VCaP (cell line): ENCODE measurements at regions not wholly inside any gene's neighbourhood (a gene's known extent, or its start where the extent isn't known, plus 50 kb on each side); places are given as distances from the start of the nearest gene placed in this dataset.

Experiments
- H3K27ac ChIP-seq: fragments of 450-650 bp; 2 replicates; pipeline ENCODE4 v1.5.1; 2017
- TF ChIP-seq, protein P1 (sequence below): fragments of 450-650 bp; conservative IDR thresholded peaks from 2 replicates; pipeline ENCODE4 v1.5.1; 2017; ENCODE audit warnings: mild to moderate bottlenecking, moderate library complexity

DNA sequence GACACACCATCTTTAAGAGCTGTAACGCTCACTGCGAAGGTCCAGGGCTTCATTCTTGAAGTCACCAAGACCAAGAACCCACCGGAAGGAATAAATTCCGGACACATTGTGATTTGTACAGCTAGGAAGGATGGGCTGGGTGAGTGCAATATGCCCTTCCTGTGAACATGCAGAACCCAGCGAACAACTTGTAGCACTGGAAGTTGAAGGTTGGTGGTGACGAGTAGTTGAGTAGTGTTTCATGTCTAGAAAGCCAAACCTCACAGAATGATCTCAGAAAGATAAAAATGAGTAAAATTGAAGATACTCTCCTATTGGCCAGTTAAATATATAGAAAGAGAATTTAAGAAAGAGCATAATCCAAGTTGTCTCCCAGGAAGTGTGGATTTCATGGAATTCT lies 462.2 kb upstream of the CFAP20DC start:
- TF ChIP-seq, protein P1, sequence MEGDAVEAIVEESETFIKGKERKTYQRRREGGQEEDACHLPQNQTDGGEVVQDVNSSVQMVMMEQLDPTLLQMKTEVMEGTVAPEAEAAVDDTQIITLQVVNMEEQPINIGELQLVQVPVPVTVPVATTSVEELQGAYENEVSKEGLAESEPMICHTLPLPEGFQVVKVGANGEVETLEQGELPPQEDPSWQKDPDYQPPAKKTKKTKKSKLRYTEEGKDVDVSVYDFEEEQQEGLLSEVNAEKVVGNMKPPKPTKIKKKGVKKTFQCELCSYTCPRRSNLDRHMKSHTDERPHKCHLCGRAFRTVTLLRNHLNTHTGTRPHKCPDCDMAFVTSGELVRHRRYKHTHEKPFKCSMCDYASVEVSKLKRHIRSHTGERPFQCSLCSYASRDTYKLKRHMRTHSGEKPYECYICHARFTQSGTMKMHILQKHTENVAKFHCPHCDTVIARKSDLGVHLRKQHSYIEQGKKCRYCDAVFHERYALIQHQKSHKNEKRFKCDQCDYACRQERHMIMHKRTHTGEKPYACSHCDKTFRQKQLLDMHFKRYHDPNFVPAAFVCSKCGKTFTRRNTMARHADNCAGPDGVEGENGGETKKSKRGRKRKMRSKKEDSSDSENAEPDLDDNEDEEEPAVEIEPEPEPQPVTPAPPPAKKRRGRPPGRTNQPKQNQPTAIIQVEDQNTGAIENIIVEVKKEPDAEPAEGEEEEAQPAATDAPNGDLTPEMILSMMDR = no peak
- H3K27ac ChIP-seq = no peak overlapping the region

GRCh38 chr3:59510576-59510975 lies 460.8 kb upstream of the CFAP20DC start:
- H3K27ac ChIP-seq = no peak overlapping the region
- TF ChIP-seq, protein P1 = no peak

- H3K27ac ChIP-seq = no peak overlapping the region
- TF ChIP-seq, protein P1 = no peak
These were observed 458.4 kb upstream of the CFAP20DC start for GRCh38 chr3:59508273-59508672.

DNA sequence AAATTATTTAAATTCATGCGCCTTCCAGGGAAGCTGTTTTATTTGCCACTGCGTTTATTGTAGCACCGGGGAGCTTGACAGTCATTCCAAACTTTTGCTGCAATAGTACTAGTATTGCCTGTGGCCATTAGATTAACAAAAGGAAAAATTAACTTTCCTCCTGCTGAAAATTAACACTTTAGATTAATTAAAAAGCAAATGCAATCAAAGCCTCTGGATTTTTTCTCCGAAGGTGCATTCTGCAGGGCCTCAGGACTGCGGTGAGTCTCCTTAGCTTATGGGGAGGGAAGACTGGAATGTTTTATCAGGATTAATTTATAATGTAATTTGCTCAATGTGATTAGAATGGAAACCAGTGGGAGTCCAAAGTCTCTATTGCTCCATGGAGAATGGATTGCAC lies 456.4 kb upstream of the CFAP20DC start:
- TF ChIP-seq, protein P1 = no peak
- no peak overlapping the region for H3K27ac ChIP-seq

- TF ChIP-seq, protein P1 = no peak
- H3K27ac ChIP-seq = no peak overlapping the region
These were observed 453.6 kb upstream of the CFAP20DC start for GRCh38 chr3:59503441-59503840.

GRCh38 chr3:59502806-59503205 lies 453.0 kb upstream of the CFAP20DC start:
- TF ChIP-seq, protein P1 = no peak
- H3K27ac ChIP-seq = no peak overlapping the region

- no peak overlapping the region for H3K27ac ChIP-seq
- TF ChIP-seq, protein P1 = no peak
These were observed 450.1 kb upstream of the CFAP20DC start for GRCh38 chr3:59499954-59500353.

DNA sequence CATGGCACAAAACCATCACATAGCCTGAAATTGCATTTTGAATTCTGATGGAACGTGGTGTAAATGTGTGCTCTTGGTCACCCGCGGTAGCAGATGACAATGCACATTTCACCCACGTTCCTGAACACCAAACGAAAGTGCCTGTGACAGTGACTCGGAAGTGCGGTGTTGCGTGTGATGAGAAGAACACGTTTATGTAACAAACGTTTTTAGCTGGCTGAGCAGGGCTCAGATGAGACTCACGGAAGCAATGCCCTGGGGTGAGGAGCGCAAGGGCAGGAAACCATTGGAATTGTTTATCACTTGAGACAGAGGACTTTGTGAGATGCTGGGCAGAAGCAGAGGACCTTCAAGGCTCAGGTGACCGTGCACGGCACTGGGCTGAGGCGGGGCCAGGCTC lies 449.2 kb upstream of the CFAP20DC start:
- TF ChIP-seq, protein P1 = no peak
- no peak overlapping the region for H3K27ac ChIP-seq
